ENCODE measurements at regions not wholly inside any gene's neighbourhood (a gene's known extent, or its start where the extent isn't known, plus 50 kb on each side); places are given as distances from the start of the nearest gene placed in this dataset.

- TF ChIP-seq, protein P1, sequence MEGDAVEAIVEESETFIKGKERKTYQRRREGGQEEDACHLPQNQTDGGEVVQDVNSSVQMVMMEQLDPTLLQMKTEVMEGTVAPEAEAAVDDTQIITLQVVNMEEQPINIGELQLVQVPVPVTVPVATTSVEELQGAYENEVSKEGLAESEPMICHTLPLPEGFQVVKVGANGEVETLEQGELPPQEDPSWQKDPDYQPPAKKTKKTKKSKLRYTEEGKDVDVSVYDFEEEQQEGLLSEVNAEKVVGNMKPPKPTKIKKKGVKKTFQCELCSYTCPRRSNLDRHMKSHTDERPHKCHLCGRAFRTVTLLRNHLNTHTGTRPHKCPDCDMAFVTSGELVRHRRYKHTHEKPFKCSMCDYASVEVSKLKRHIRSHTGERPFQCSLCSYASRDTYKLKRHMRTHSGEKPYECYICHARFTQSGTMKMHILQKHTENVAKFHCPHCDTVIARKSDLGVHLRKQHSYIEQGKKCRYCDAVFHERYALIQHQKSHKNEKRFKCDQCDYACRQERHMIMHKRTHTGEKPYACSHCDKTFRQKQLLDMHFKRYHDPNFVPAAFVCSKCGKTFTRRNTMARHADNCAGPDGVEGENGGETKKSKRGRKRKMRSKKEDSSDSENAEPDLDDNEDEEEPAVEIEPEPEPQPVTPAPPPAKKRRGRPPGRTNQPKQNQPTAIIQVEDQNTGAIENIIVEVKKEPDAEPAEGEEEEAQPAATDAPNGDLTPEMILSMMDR (IDR thresholded peaks at IDR 0.05): no peak
- TF ChIP-seq POLR2A (IDR thresholded peaks at IDR 0.05): no peak
These were observed 1371.5 kb upstream of the TMEFF2 start for GRCh38 chr2:193566276-193566675.

All from lower leg skin (tissue), 3 donors.